ENCODE measurements at regions not wholly inside any gene's neighbourhood (a gene's known extent, or its start where the extent isn't known, plus 50 kb on each side); places are given as distances from the start of the nearest gene placed in this dataset.
"Not testable (repeated sequence)": the region's sequence is repeated elsewhere in the genome, so short reads cannot be mapped to it uniquely, and the experiment has no call there.

DNA sequence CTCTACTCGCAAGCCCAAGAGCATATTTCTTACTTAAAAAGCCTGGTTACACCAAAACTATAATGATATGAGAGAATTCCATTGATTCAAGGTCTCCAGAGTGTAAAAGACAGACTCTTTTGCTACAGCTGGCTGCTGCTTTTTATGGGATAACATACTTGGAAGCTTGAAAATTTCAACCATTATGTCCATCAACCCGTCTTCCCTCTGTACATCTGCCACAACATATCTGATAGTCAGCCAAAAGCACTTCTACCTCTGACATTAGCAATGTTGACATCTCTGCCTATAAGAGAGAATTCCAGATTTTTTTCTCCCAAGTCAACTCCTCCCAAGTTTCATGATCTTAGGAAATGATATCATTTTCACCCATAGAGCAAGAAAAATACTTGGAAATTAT lies 54.4 kb upstream of the IQCM start:
- DNase-seq (ENCODE audit: low read depth, low spot score): no peak

DNA sequence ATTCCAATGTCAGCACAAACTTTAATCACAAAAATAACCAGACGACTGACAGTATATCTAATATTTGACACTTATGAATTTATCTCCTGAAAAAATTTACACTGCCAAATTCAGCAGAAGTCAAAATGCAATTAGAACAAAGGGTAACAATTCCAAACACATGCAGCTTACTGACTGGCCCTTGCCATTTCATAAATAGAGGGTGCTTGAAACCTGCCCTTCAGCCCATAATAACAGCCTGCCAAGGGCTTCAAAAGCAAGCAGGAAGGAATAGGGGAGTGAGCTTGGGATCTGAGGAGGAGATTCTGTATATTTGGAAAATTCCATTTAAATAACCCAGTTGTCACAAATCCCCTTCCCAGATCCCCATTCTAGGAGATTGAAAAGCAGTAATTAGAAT lies 66.1 kb upstream of the IQCM start:
- no peak for DNase-seq (ENCODE audit: low read depth, low spot score)

DNA sequence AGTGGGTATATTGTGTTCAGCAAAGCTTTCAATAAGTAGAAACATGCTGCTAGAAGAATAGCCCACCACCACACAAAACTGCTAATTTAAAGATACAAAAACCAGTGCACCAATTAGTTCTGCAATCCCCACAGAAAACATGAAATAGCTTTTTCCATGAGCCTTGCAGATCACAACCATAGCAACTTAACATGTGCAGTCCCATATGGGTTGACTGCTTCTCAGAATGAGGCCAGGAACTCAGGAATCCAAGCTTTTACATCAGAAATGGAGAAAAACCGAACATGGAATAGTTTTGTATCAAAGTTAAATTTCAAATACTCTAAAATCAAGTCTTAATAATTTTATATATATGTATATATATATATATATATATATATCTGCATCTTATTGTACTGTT lies 66.6 kb upstream of the IQCM start:
- no peak for DNase-seq (ENCODE audit: low read depth, low spot score)

GRCh38 chr4:149884046-149884445 lies 68.4 kb upstream of the IQCM start:
- DNase-seq (ENCODE audit: low read depth, low spot score): no peak

DNA sequence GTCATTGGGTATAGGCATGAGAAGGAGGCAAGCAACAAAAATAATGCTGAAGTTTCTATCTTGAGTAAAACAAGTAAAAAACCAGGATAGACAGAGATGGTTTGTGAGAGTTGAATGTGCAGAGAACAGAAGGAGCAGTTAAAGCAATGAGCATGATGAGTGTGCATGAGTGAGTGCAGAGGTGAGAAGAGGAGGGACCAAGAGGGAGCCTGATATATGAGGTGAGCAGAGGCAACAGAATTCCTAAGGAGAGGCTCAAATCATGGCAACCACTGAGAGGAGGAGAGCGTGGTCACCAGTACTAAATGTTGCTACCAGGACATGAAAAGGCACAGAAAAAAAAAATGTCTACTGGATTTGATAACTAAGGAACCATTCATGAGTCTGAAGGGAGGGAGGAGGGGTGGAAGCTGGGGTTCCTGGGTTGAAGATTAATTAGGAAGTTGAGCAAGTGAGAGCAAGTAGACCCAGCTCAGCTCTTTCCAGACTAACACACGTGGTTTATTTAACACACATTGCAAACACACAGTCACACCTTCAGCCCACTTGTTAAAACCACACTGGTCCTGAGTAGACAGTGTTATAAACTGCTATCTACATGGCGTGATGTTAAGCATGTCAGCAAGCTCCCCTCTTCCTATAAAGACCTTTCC lies 69.0 kb upstream of the IQCM start:
- DNase-seq (ENCODE audit: low read depth, low spot score): no peak

- no peak for DNase-seq (ENCODE audit: low read depth, low spot score)
These were observed 70.3 kb upstream of the IQCM start for GRCh38 chr4:149885896-149886295.

DNA sequence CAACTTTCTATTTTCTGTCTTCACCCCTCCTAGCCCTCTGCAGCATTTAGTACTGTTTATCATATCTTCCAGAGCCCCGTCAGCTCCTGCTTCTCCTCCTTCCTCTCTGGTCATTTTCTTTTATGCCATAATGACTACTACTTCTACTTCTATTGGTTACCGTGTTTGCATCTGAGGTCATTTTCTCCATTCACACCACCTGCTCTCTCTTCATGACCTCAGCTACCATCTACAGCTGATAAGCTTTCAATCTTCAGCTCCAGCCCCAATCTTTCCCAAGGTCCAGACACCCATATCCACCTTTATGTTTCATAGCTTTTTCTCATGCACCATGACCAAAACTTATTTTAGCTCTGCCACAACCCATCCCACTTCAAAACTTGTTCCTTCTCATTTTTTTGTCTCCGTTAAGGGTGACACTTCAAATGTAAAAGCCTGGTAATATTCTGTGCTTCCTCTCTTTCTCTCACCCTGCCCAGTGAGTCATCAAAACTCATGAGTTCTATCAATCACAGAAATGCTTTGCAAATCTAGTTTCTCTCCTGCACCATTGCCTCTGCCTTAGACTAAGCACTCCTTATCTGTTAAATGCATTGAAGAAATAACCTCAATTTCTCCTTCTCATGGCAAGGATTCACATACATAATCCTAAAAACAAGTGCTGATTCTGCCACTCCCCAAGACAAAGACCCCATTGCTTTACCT lies 71.3 kb upstream of the IQCM start:
- no peak for DNase-seq (ENCODE audit: low read depth, low spot score)

DNA sequence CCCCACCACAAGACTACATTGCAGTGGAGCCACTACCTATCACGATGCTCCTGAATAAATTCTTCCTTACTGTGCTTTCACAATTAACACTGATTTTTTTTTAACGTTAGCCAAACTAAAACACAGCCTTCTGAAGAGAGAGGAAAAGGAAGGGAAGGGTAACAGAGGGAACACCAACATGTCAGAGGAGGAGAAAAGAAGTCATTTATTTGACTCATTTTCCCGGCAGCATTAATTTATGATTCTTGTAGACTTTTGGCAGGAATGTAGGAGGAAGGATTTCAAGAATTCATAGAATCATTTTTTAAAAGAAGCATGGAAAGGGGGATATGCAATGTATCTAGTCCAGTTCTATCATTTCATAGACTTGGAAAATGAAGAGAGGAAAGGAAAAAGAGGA lies 74.3 kb upstream of the IQCM start:
- no peak for DNase-seq (ENCODE audit: low read depth, low spot score)

- no peak for DNase-seq (ENCODE audit: low read depth, low spot score)
These were observed 74.9 kb upstream of the IQCM start for GRCh38 chr4:149890531-149890930.

DNA sequence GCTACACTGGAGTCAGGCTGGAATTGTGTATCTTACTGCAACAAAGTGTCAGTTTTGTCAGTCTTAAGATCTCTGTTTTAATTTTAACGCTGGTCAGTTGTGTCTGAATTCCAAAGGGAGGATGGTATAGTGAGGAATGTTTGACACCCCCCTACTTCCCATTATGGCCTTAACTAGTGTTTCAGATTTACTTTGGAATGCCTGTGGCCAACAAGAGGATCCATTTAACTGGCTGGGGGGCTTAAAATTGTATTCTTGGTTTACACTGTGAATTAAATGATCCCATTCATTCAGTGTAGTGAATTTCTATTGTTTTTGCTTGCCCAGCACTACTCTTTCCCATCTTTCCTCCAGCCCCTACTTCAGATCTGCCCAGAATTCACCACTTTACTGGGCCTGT lies 75.8 kb upstream of the IQCM start:
- no peak for DNase-seq (ENCODE audit: low read depth, low spot score)

DNA sequence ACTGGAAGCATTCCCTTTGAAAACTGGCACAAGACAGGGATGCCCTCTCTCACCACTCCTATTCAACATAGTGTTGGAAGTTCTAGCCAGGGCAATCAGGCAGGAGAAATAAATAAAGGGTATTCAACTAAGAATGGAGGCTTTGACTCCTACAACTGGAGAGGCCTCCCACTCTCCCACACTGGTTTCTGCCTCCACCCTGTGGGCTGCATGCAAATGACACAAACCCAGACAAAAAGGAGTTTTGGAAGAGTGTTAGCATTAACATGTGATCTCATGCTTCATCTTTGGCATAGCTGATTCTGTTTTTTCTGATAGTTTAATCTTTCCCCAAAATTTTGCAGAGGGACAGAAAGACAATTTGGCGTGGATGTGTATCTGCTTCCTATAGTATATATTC lies 80.8 kb upstream of the IQCM start:
- DNase-seq (ENCODE audit: low read depth, low spot score): peak; percentile 8

GRCh38 chr4:149897783-149898182 lies 82.1 kb upstream of the IQCM start:
- DNase-seq (ENCODE audit: low read depth, low spot score): no peak

DNA sequence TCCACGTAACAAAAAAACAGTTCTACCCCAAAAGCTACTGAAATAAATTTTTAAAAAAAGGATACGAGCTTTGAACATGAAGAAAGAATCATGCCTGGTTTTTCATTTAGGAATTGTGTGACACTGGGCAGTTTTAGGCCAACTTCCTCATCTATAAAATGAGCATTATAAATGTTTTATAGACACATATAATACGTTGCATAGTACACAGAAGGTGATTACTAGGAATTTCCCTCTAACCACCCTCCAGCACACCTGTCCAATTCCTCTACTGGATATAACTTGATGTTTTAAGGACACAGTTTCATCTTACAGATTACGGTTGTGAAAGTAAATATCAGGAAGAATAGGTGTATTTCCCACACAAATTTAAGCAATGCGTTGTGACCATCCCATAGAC lies 85.5 kb upstream of the IQCM start:
- no peak for DNase-seq (ENCODE audit: low read depth, low spot score)

DNA sequence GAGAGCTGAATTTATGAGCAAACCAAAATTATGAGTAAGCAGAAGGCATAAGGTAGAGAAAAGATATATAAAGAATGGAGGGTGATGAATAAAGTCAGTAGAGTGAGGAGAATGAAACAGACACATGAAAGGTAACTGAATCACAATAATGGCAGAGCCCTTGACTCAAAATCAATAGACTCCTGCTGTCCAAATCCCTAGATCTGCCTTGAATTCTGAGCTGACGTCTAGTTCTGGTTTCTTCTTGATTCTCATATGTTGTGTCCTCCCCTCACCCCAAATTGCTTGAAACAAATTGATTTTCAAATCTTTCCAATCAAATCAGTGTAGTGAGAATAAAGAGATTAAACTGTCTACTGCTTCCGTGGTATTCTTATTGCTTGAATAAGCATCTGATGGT lies 86.6 kb upstream of the IQCM start:
- DNase-seq (ENCODE audit: low read depth, low spot score): no peak

- no peak for DNase-seq (ENCODE audit: low read depth, low spot score)
These were observed 94.5 kb upstream of the IQCM start for GRCh38 chr4:149910177-149910576.

DNA sequence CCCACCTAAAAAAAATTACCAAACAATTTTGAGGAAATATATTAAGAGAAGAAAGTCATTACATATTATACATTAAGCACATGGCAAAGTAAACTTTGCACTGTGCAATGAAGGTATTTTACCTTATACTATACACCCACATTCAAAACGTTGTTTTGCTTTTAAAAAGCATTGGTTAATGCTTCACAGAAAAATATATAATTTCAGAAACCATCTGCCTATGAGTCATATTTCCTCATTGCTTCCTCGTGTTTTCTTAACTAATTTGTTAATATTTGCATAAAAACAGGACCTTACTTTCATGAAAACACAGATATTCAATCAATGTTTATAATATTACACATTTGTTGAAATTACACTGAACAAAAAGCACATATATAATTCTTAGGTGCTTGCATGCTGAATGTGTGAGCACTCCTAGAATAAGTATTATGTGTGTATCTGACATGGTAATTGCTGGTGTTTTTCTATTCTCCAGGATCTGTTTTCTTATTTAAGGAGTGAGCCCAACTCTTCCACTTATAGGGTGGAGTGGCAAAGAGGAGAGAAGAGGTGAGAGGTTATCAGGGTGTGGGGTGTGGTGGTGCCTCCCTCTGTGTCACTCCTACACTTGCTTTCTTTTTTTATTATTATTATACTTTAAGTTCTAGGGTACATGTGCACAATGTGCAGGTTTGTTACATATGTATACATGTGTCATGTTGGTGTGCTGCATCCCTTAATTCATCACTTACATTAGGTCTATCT lies 95.1 kb upstream of the IQCM start:
- no peak for DNase-seq (ENCODE audit: low read depth, low spot score)

DNA sequence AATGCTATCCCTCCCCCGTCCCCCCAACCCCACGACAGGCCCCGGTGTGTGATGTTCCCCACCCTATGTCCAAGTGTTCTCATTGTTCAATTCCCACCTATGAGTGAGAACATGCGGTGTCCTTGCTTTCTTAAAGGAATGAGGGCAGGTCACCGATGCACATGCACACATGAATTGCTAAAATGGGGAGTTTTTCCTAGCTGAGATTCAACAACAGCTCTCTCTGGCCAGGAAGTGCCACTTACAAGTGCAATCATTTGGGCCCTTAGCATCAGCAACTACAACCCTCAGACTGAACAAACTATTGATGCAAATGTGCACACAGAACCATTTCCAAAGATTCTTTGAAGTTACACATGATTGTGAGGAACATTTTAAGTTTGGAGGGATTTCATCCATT lies 95.7 kb upstream of the IQCM start:
- DNase-seq (ENCODE audit: low read depth, low spot score): no peak

GRCh38 chr4:149912000-149912399 lies 96.4 kb upstream of the IQCM start:
- no peak for DNase-seq (ENCODE audit: low read depth, low spot score)

- DNase-seq (ENCODE audit: low read depth, low spot score): peak; percentile 42
These were observed 98.8 kb upstream of the IQCM start for GRCh38 chr4:149914119-149915115.

- DNase-seq (ENCODE audit: low read depth, low spot score): not testable (repeated sequence)
These were observed 100.1 kb upstream of the IQCM start for GRCh38 chr4:149915735-149916134.

GRCh38 chr4:149923736-149924135 lies 108.1 kb upstream of the IQCM start:
- peak; percentile 3 for DNase-seq (ENCODE audit: low read depth, low spot score)

DNA sequence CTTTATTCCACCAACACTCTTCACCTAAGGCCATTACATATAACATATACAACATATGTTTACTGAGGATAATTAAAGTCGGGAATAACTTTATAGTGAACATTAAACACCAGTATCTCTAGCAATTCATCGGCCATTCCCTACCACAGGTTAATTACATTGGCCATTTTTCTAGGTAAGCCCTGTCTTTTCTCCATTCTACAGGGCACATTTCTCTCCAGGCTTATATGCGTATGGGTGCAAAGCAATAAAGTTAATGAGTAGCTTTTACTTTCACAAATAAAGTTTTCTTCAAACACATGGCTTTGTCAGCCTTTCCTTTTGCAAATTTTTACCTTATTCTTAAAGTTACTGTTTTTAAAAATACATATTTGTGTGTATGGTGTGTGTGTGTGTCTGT lies 111.9 kb upstream of the IQCM start:
- DNase-seq (ENCODE audit: low read depth, low spot score): no peak
